HEK293 (cell line): ENCODE measurements at regions not wholly inside any gene's neighbourhood (a gene's known extent, or its start where the extent isn't known, plus 50 kb on each side); places are given as distances from the start of the nearest gene placed in this dataset.

ENCODE experiments used
- CTCF ChIA-PET: fragments of 350-600 bp; formaldehyde crosslinking; extraction: SDS; loops from one replicate; lab custom pipeline; 2021; ENCODE audit warnings: antibody characterized with exemption; lab: Yijun Ruan, JAX
- POLR2A ChIA-PET: fragments of 300-600 bp; formaldehyde crosslinking; extraction: SDS; loops from one replicate; lab custom pipeline; 2020; ENCODE audit warnings: antibody characterized with exemption, inconsistent platforms; lab: Yijun Ruan, JAX
- H3K27ac ChIP-seq: fragments of 200-500 bp; sonication (Bioruptor generic); 2 replicates; pipeline ENCODE4 v1.5.1; 2014; ENCODE audit warnings: low read depth, low read length, control low read depth, inconsistent platforms; ENCODE audit errors: extremely low read depth
- H3K36me3 ChIP-seq, 2 experiments: fragments of 200-500 bp in 1 of 2; sonication (Bioruptor generic) in 1 of 2; 1 replicate in 1 of 2; 2 replicates in 1 of 2; pipeline ENCODE4 v1.5.1; 2014 to 2017; ENCODE audit warnings: inconsistent platforms in 2 of 2, low read length in 2 of 2; ENCODE audit not compliant: control insufficient read depth in 2 of 2, insufficient read depth in 1 of 2
- H3K4me1 ChIP-seq: fragments of 200-500 bp; sonication (Bioruptor generic); 2 replicates; pipeline ENCODE4 v1.5.1; 2014; ENCODE audit warnings: mild to moderate bottlenecking, low read length, inconsistent platforms; ENCODE audit not compliant: control insufficient read depth, insufficient read depth
- H3K4me3 ChIP-seq: 2 replicates; pipeline ENCODE4 v1.5.1; 2011; ENCODE audit warnings: low read depth, mild to moderate bottlenecking, control low read depth, low read length, moderate library complexity
- H3K9me3 ChIP-seq: fragments of 200-500 bp; sonication (Bioruptor generic); 2 replicates; pipeline ENCODE4 v1.5.1; 2014; ENCODE audit warnings: low read depth, low read length, inconsistent platforms; ENCODE audit not compliant: control insufficient read depth, insufficient read depth
- OSR2 ChIP-seq: fragments of 450-650 bp; formaldehyde crosslinking; IDR thresholded peaks from 2 replicates; pipeline ENCODE4 v1.5.1; 2016; ENCODE audit warnings: missing biosample characterization, missing genetic modification characterization
- REPIN1 ChIP-seq: fragments of 450-650 bp; formaldehyde crosslinking; IDR thresholded peaks from 2 replicates; pipeline ENCODE4 v1.5.1; 2017; ENCODE audit warnings: missing biosample characterization, missing genetic modification characterization, low read depth
- TCF7L2 ChIP-seq: IDR thresholded peaks from 2 replicates; pipeline ENCODE4 v1.6.1; 2011; ENCODE audit warnings: low read depth, mild to moderate bottlenecking, inconsistent platforms, low read length, moderate library complexity, borderline replicate concordance
- ZBTB11 ChIP-seq: fragments of 450-650 bp; formaldehyde crosslinking; conservative IDR thresholded peaks from 2 replicates; pipeline ENCODE4 v1.5.1; 2016; ENCODE audit warnings: low read depth, missing biosample characterization, missing genetic modification characterization
- ZBTB44 ChIP-seq: fragments of 450-650 bp; IDR thresholded peaks from 2 replicates; pipeline ENCODE4 v1.5.1; 2018; ENCODE audit warnings: missing biosample characterization, mild to moderate bottlenecking, missing genetic modification characterization
- ZFP3 ChIP-seq: fragments of 450-650 bp; formaldehyde crosslinking; IDR thresholded peaks from 2 replicates; pipeline ENCODE4 v1.5.1; 2016; ENCODE audit warnings: low read depth, missing biosample characterization, missing genetic modification characterization
- ZFP37 ChIP-seq: fragments of 450-650 bp; formaldehyde crosslinking; IDR thresholded peaks from 2 replicates; pipeline ENCODE4 v1.5.1; 2016; ENCODE audit warnings: missing biosample characterization, missing genetic modification characterization
- ZNF132 ChIP-seq: fragments of 450-650 bp; formaldehyde crosslinking; IDR thresholded peaks from 2 replicates; pipeline ENCODE4 v1.5.1; 2017; ENCODE audit warnings: missing biosample characterization, missing genetic modification characterization, borderline replicate concordance
- ZNF157 ChIP-seq: fragments of 450-650 bp; formaldehyde crosslinking; IDR thresholded peaks from 2 replicates; pipeline ENCODE4 v1.5.1; 2016; ENCODE audit warnings: missing biosample characterization, missing genetic modification characterization
- ZNF518A ChIP-seq: fragments of 450-650 bp; formaldehyde crosslinking; conservative IDR thresholded peaks from 2 replicates; pipeline ENCODE4 v1.5.1; 2016; ENCODE audit warnings: low read depth, missing biosample characterization, missing genetic modification characterization
- ZNF580 ChIP-seq: fragments of 450-650 bp; formaldehyde crosslinking; IDR thresholded peaks from 2 replicates; pipeline ENCODE4 v1.5.1; 2016; ENCODE audit warnings: missing biosample characterization, missing genetic modification characterization
- ZNF76 ChIP-seq: fragments of 450-650 bp; formaldehyde crosslinking; IDR thresholded peaks from 2 replicates; pipeline ENCODE4; 2016; ENCODE audit warnings: low read depth, missing biosample characterization, missing genetic modification characterization, borderline replicate concordance
- ZNF768 ChIP-seq: fragments of 450-650 bp; formaldehyde crosslinking; IDR thresholded peaks from 2 replicates; pipeline ENCODE4 v1.5.1; 2018; ENCODE audit warnings: missing biosample characterization, mild to moderate bottlenecking, missing genetic modification characterization
- TF ChIP-seq, protein P1 (sequence below): fragments of 450-650 bp; formaldehyde crosslinking; IDR thresholded peaks from 2 replicates; pipeline ENCODE4 v1.5.1; 2017; ENCODE audit warnings: missing biosample characterization, missing genetic modification characterization
- TF ChIP-seq, protein P2 (sequence below): fragments of 450-650 bp; formaldehyde crosslinking; IDR thresholded peaks from 2 replicates; pipeline ENCODE4 v1.5.1; 2017; ENCODE audit warnings: missing biosample characterization, missing genetic modification characterization

- H3K4me3 ChIP-seq = no peak overlapping the region
- H3K27ac ChIP-seq = no peak overlapping the region
- no peak for TF ChIP-seq ZBTB11 (tag by site-specific recombination)
- TF ChIP-seq OSR2 (tag by site-specific recombination) = no peak
- no peak for TF ChIP-seq ZNF157 (tag by site-specific recombination)
- no peak for TF ChIP-seq ZNF76 (tag by site-specific recombination)
- TF ChIP-seq, protein P1, sequence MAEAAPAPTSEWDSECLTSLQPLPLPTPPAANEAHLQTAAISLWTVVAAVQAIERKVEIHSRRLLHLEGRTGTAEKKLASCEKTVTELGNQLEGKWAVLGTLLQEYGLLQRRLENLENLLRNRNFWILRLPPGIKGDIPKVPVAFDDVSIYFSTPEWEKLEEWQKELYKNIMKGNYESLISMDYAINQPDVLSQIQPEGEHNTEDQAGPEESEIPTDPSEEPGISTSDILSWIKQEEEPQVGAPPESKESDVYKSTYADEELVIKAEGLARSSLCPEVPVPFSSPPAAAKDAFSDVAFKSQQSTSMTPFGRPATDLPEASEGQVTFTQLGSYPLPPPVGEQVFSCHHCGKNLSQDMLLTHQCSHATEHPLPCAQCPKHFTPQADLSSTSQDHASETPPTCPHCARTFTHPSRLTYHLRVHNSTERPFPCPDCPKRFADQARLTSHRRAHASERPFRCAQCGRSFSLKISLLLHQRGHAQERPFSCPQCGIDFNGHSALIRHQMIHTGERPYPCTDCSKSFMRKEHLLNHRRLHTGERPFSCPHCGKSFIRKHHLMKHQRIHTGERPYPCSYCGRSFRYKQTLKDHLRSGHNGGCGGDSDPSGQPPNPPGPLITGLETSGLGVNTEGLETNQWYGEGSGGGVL = no peak
- TF ChIP-seq ZFP37 = no peak
- TF ChIP-seq, protein P2, sequence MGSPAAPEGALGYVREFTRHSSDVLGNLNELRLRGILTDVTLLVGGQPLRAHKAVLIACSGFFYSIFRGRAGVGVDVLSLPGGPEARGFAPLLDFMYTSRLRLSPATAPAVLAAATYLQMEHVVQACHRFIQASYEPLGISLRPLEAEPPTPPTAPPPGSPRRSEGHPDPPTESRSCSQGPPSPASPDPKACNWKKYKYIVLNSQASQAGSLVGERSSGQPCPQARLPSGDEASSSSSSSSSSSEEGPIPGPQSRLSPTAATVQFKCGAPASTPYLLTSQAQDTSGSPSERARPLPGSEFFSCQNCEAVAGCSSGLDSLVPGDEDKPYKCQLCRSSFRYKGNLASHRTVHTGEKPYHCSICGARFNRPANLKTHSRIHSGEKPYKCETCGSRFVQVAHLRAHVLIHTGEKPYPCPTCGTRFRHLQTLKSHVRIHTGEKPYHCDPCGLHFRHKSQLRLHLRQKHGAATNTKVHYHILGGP = no peak
- TF ChIP-seq ZBTB44 (tag by site-specific recombination) = no peak
- no peak for TF ChIP-seq TCF7L2
- ChIA-PET CTCF (interaction anchor here (1.2 kb wide), 1 partner anchor 109 kb away, joined by 3 read pairs; no protein-coding TSS in a partner anchor), POLR2A (no interaction called here)
- no peaks in the 10 kb centered on the region for H3K36me3 ChIP-seq
- H3K4me1 ChIP-seq = no peaks in the 10 kb centered on the region
- no peaks in the 10 kb centered on the region for H3K9me3 ChIP-seq
Measured at GRCh38 chr10:3350205-3350604, 177.6 kb upstream of the PITRM1 start.

GRCh38 chr10:3348564-3348963, 176.0 kb upstream of the PITRM1 start:
- no peaks in the 10 kb centered on the region for H3K9me3 ChIP-seq
- no peak overlapping the region for H3K4me3 ChIP-seq
- H3K4me1 ChIP-seq = no peaks in the 10 kb centered on the region
- H3K36me3 ChIP-seq = no peaks in the 10 kb centered on the region
- CTCF ChIA-PET = no interaction called here
- POLR2A ChIA-PET = interaction anchor here (0.7 kb wide), 1 partner anchor 435 kb away, joined by 3 read pairs; no protein-coding TSS in a partner anchor
- TF ChIP-seq ZNF132 (tag by site-specific recombination) = no peak
- TF ChIP-seq, all 188 proteins: peak for 0
- H3K27ac ChIP-seq = no peak overlapping the region

- Histone ChIP-seq H3K4me1 (no peaks in the 10 kb centered on the region), H3K36me3 (no peaks in the 10 kb centered on the region), H3K27ac (no peak overlapping the region), H3K4me3 (no peak overlapping the region), H3K9me3 (no peaks in the 10 kb centered on the region)
- CTCF ChIA-PET = no interaction called here
- POLR2A ChIA-PET = no interaction called here
- TF ChIP-seq REPIN1 (tag by site-specific recombination) (no peak), ZNF768 (no peak), ZNF580 (tag by site-specific recombination) (no peak), ZNF518A (no peak), ZFP3 (tag by site-specific recombination) (no peak)
Measured at GRCh38 chr10:3347413-3348182, 175.0 kb upstream of the PITRM1 start.
